ENCODE measurements at regions not wholly inside any gene's neighbourhood (a gene's known extent, or its start where the extent isn't known, plus 50 kb on each side); places are given as distances from the start of the nearest gene placed in this dataset.

DNA sequence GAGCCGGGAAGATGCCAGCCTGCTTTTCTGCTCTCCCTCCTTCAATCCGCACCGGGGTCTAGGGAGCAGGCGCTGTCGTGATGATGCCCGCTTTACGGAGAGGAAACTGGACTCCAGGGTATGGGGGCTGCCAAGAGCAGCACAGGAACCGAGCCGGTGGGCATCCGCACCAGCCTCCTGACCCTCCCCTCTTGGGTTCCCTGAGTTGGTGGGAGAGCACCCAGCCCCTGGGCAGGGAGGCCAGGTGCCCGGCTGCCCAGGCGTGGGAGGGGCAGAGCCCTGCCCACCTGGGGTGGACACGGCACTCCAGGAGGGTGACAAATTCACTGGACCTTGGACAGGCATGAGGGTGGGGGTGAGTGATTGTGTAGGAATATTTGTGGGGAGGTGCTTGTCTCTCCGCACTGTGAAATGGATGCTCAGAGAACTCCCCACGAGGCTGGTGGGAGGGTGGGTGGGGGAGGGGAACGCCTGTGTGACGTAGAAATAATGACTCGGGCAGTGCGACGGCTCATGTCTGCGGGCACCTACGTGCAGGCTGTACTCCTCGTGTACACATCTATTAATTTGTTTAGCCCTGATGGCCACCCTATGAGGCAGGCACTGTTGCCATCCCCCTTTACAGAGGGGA, 173.4 kb downstream of the BMP7 start:
- peaks cover 13% of the 10 kb centered on the region for H3K27me3 Mint-ChIP-seq (ENCODE audit: low read depth)
- H3K36me3 Mint-ChIP-seq (ENCODE audit: low read depth): no peaks in the 10 kb centered on the region
- TF ChIP-seq, protein P1, sequence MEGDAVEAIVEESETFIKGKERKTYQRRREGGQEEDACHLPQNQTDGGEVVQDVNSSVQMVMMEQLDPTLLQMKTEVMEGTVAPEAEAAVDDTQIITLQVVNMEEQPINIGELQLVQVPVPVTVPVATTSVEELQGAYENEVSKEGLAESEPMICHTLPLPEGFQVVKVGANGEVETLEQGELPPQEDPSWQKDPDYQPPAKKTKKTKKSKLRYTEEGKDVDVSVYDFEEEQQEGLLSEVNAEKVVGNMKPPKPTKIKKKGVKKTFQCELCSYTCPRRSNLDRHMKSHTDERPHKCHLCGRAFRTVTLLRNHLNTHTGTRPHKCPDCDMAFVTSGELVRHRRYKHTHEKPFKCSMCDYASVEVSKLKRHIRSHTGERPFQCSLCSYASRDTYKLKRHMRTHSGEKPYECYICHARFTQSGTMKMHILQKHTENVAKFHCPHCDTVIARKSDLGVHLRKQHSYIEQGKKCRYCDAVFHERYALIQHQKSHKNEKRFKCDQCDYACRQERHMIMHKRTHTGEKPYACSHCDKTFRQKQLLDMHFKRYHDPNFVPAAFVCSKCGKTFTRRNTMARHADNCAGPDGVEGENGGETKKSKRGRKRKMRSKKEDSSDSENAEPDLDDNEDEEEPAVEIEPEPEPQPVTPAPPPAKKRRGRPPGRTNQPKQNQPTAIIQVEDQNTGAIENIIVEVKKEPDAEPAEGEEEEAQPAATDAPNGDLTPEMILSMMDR (conservative IDR thresholded peaks at IDR 0.05): no peak
- H3K4me3 Mint-ChIP-seq: no peak overlapping the region
- no peaks in the 10 kb centered on the region for H3K9me3 Mint-ChIP-seq
- peaks cover 9% of the 10 kb centered on the region for H3K4me1 Mint-ChIP-seq
- H3K27ac Mint-ChIP-seq (ENCODE audit: unreplicated experiment): no peak overlapping the region
- DNase-seq (ENCODE audit: low read depth, low spot score): no peak

DNA sequence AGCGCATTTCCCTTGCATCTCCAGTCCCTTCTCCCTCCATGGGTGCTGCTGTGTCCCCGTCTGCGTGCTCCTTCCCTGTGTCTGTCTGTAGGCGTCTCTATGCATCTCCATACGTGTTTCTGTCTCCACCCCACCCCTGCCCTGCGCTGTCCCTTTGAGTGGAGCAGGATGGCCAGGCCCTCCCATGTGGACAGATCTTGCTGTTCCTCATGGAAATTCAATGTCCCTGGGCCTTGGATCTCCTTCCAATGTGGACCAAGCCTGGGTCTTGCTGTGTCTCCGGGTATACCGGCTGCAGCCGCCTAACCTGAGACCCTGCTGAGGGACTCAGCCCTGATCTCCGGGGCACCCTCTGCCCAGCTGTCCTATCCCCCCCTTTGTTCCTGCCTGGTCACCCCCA, 172.7 kb downstream of the BMP7 start:
- H3K4me1 Mint-ChIP-seq: peaks cover 9% of the 10 kb centered on the region
- no peak for DNase-seq (ENCODE audit: low read depth, low spot score)
- no peaks in the 10 kb centered on the region for H3K36me3 Mint-ChIP-seq (ENCODE audit: low read depth)
- H3K27ac Mint-ChIP-seq (ENCODE audit: unreplicated experiment): no peak overlapping the region
- no peaks in the 10 kb centered on the region for H3K9me3 Mint-ChIP-seq
- TF ChIP-seq, protein P1 (conservative IDR thresholded peaks at IDR 0.05): no peak
- H3K27me3 Mint-ChIP-seq (ENCODE audit: low read depth): peaks cover 6% of the 10 kb centered on the region
- no peak overlapping the region for H3K4me3 Mint-ChIP-seq

DNA sequence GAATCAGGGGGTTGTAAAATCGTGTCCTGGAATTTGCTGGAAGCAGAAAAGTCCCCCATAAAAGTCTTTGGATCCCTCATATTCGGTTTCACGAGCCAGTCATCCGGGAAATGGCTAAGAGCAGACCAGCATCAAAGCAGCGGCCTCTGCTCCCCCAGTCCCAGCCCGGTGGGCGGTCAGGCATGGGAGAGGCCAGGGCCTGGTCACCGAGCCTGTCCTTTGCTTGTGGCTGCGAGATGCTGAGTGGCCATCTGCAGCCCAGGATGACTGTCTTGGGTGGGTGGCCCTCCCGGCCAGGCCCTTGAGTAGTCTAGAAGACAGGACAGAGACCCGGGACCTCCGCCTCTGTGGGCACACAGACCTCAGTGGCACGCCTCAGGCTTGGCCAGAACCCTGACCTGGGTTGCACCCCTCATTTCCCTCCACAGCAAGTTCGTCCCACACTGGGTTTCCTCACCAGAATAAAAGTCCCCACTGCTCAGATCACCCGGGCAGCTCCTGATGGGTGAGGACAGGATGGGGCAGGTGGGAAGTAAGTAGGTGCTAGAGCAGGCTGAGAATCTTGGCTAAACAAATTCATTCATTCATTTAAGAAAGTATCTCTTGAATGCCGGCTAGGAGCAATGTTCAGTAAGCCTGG, 172.1 kb downstream of the BMP7 start:
- H3K4me3 Mint-ChIP-seq: no peak overlapping the region
- no peak overlapping the region for H3K27ac Mint-ChIP-seq (ENCODE audit: unreplicated experiment)
- no peaks in the 10 kb centered on the region for H3K36me3 Mint-ChIP-seq (ENCODE audit: low read depth)
- peaks cover 9% of the 10 kb centered on the region for H3K4me1 Mint-ChIP-seq
- H3K9me3 Mint-ChIP-seq: no peaks in the 10 kb centered on the region
- peaks cover 6% of the 10 kb centered on the region for H3K27me3 Mint-ChIP-seq (ENCODE audit: low read depth)
- no peak for DNase-seq (ENCODE audit: low read depth, low spot score)
- TF ChIP-seq, protein P1 (conservative IDR thresholded peaks at IDR 0.05): no peak

DNA sequence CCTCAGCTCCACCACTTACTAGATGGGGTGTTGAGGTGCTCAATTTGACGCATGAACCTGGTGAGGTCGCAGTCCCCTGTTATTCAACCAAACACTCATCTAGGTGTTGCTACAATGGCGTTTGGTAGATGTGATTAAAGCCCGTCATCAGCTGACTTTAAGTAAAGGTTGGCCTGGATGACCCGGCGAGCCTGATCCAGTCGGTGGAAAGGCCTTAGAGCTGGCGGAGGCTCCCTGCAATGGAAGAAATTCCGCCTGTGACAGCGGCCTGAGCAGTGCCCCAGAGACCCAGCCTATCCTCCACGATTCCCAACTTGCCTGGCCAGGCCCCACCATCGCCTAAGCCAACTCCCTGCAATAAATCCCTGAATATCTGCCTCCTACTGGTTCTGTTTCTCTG, 171.4 kb downstream of the BMP7 start:
- H3K36me3 Mint-ChIP-seq (ENCODE audit: low read depth): no peaks in the 10 kb centered on the region

DNA sequence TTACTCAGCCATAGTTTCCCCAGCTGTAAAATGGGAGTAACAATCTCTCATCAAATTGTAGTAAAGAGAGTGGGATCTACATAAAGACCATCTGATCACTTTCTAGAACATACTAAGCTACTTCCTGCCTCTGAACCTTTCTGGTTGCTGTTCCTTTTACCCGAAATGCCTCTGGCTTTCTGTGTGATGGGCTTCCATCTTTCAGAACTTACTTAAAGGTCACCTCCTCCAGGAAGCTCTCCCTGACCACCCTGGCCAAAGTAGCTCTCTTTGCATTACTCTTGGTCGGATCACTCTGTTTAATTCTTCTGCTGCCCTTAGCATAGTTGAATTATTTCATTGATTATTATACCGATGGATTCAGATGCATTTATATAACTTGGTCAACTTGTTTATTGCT, 171.0 kb downstream of the BMP7 start:
- TF ChIP-seq, protein P1 (conservative IDR thresholded peaks at IDR 0.05): no peak
- H3K9me3 Mint-ChIP-seq: no peaks in the 10 kb centered on the region
- peaks cover 9% of the 10 kb centered on the region for H3K27me3 Mint-ChIP-seq (ENCODE audit: low read depth)
- no peak overlapping the region for H3K4me3 Mint-ChIP-seq
- H3K4me1 Mint-ChIP-seq: peaks cover 9% of the 10 kb centered on the region
- DNase-seq (ENCODE audit: low read depth, low spot score): no peak
- H3K27ac Mint-ChIP-seq (ENCODE audit: unreplicated experiment): no peak overlapping the region
- no peaks in the 10 kb centered on the region for H3K36me3 Mint-ChIP-seq (ENCODE audit: low read depth)

More for the DNA sequence above, 171.4 kb downstream of the BMP7 start:
- no peak overlapping the region for H3K4me3 Mint-ChIP-seq
- no peak for DNase-seq (ENCODE audit: low read depth, low spot score)
- peaks cover 9% of the 10 kb centered on the region for H3K27me3 Mint-ChIP-seq (ENCODE audit: low read depth)
- TF ChIP-seq, protein P1 (conservative IDR thresholded peaks at IDR 0.05): no peak
- no peak overlapping the region for H3K27ac Mint-ChIP-seq (ENCODE audit: unreplicated experiment)
- no peaks in the 10 kb centered on the region for H3K9me3 Mint-ChIP-seq
- H3K4me1 Mint-ChIP-seq: peaks cover 9% of the 10 kb centered on the region
